NOMO-1 (cell line): ENCODE measurements at regions not wholly inside any gene's neighbourhood (a gene's known extent, or its start where the extent isn't known, plus 50 kb on each side); places are given as distances from the start of the nearest gene placed in this dataset.

Source experiments
- DNase-seq, 2 experiments: peaks; one replicate each; lab custom pipeline; 2025; ENCODE audit not compliant: unreplicated experiment in 2 of 2; lab: John Stamatoyannopoulos, UW

DNA sequence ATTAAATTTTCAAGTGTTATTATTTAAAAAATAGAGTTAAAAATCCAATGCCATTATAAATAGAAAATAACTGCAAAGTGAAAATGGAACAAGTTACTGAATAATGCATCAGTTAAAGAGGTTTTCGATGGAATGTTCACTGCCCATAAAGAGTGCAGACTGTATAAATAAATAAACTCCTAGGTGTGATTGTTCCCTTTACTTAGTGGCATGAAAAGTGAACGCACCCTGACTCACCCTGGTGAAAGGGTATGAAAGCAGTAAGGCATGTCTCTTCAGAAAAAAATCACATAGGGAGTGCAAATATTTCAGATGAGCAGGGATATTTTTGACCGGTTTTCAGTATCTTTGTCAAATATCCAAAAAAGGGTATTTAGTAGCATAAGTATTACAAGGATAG lies 387.8 kb downstream of the DCAF12L2 start:
- DNase-seq, result no peak

DNA sequence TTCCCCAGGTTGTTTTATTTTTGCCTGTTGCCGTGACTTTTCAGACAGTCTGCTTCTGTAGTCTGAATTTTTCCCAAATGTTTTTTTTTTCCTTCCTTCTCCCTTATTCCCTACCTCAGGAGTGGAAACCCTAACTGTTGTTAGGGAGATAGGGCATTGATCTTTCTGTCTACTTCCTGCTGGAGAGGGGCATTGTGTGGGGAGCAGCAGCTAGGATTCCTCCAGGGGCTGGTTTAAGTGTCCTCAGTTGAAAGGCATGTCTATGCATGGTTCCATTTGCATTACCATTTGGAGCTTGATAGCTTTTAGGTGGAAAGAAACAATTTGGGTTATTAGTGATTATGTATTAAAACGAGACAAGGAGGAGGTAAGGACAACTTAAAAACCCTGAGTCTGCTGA lies 383.9 kb downstream of the DCAF12L2 start:
- no peak for DNase-seq

DNA sequence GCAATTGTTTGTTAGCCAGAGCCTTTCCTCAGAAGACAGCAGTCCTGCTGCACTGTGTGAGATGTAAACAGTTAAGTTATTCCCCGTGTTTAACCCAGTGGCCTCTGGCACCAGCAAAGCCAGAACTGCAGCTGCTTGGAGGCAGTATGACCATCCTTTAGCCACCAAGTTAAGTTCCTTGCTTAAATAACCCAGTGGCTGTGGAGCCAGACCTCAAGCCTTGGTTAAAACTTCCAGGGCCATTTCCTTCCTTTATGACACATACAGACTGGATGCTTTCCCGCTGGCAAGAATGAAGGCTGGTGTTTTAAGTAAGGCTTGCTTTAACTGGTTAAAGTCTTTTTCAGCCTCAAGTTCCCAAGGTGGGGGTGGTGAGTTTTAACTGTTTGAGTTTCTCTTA lies 379.8 kb downstream of the DCAF12L2 start:
- DNase-seq, result no peak

DNA sequence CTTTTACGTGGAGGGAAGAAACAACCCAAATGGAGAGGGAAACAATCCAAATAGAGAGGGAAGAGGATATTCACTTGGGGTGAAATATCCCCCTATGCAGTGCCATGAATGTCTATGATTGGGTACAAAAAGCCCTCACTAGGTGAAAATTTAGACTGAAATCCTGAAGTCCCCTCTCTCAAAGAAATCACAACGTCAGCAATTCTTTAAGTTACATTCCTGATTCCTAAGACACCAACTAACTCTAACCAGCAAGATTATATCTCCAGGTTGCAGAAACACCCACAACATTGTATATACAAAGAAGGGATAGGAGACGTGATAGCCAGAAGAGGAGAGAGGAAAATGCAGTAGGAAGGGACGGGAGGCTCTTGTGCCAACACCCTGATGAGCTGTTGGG lies 374.3 kb downstream of the DCAF12L2 start:
- no peak for DNase-seq

DNA sequence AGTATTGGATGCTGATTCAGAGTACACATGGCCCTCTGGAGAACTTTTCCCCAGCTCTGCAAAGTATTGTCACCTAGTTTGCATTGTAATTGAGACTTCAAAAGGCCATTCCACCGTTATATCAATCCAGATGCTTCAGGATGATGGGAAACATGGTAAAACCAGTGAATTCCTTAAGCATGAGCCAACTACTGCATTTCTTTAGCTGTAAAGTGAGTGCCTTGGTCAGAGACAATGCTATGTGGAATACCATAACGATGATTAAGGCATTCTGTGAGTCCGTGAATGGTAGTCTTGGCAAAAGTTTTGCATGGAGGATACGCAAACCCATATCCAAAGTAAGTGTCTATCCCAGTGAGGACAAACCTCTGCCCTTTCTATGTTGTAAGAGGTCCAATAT lies 355.2 kb downstream of the DCAF12L2 start:
- DNase-seq, result no peak

DNA sequence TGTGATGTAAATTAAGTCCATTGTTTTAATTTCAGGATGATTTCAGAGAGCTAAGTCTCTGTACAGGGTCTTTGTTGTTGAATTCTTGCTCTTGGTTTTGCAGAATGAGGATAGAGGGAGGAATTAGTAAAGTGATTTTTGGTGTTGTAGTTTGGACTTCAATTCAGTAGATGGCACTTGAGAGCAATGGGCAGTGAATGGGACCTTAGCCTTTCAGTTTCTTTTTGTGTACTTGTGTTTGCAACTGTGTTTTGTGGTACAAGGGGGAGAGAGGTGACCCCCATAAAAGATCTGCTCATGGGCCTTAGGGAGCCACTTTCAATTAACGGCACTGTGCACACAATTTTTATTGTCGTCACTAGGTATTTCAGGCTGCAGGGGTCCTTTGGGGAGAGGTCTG lies 340.0 kb downstream of the DCAF12L2 start:
- no peak for DNase-seq

DNA sequence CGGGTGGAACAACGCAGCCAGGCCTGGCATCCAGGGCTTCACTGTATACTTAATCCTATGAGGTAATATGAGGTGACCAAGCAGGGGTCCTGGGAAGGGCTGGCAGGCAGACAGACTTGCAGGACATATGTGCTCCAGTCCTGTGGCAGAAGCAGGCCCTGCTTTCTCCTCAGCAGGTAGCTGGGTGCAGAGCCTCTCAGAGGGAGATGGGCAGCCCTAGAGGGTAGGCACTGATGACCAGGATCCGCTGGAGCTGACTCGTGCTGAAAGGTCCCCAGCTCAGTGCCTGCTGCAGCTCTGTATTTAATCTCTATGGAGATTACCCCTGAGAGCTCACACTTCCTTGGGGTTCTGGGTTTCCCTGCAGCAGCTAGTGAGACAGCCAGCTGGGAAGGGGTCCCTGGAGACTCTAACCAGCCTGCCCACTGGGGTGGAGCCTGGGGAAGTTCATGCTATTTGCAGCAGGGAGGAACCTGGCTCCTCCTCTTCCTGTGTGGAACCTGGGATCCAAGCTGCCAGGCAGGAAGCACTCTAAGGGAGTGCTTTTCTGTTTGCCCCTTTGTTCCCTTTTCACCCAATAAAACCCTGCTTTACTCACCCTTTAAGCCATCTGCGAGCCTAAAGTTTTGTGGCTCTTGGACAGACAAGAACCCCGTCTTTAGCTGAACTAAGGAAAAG lies 339.2 kb downstream of the DCAF12L2 start:
- no peak for DNase-seq

DNA sequence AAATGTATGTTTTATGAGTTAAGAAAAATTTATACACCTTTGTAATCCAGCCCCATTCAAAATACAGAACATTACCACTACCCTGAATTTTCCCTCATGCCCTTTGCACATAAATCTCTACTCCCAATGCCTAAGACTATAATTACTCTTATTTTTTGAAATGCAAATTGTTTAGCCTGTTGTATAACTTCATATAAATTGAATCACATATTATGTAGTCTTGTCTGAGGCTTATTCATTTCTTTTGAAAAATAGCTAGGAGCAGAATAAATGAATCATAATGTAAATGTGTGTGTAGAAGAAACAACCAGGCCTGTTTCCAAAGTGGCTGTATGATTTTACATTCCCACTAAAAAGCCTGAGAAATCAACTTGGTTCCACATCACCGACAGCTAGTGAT lies 319.8 kb downstream of the DCAF12L2 start:
- no peak for DNase-seq

DNA sequence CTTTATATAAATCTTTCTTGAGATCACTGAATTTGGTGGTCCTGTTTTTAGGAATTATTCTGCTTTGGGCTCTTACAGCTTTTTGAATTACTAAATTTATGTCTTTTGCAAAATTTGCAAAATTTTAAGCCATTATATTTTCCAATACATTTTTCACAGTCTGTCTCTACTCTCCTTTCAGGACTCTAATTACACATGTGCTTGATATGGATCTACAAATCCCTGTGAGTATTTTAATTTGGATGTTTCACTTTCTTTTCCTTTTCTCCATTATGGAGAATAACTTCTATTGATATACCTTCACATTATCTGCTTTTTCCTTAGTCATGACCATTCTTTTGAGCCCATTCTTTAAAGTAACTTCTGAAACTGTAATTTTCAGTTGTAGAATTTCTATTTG lies 315.4 kb downstream of the DCAF12L2 start:
- DNase-seq, result no peak

DNA sequence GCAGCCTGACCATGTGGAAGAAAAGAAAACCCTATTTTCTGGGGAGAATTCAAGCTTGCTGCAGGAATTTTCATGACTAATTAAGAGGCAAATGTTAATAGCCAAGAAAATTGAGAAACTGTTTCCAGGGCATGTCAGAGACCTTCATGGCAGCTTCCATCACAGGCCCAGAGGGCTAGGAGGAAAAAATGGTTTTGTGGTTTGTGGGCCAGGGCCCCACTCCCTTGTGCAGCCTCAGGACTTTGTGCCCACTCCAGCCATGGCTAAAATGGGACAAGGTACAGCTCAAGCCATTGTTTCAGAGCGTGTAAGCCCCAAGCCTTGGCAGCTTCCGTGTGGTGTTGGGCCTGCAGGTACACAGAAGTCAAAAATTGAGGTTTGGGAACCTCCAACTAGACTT lies 282.9 kb downstream of the DCAF12L2 start:
- no peak for DNase-seq

DNA sequence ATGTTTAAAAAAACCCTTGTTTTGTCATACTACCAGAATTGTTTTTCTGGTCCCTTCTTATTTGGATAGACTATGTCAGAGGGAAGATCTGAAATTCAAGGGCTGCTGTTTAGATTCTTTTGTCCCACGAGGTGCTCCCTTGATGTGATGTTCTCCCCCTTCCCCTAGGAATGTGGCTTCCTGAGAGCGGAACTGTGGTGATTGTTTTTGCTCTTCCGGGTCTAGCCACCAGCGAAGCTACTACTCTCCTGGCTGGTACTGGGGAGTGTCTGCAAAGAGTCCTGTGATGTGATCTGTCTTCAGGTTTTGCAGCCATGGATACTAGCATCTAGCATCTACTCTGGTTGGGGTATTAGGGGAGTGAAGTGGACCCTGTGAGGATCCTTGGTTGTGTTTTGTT lies 271.1 kb downstream of the DCAF12L2 start:
- DNase-seq, result no peak

DNA sequence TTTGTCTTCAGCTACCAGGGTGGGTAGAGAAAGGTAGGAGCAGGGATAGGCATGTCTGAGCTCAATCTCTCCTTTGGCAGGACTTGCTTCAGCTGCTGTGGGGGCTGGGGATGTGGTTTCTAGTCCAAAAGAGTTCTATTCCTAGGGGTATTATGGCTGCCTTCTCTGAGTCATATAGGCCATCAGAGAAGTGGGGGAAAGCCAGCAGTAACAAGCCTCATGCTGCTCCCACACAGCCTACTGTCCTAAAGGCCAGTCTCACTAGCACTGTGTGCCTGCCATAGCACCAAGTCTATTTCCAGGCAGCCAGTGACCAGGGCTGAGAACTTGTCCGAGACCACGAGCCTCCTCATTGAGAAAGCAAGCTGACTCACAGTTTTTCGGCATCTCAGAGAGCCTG lies 270.6 kb downstream of the DCAF12L2 start:
- DNase-seq, result no peak

DNA sequence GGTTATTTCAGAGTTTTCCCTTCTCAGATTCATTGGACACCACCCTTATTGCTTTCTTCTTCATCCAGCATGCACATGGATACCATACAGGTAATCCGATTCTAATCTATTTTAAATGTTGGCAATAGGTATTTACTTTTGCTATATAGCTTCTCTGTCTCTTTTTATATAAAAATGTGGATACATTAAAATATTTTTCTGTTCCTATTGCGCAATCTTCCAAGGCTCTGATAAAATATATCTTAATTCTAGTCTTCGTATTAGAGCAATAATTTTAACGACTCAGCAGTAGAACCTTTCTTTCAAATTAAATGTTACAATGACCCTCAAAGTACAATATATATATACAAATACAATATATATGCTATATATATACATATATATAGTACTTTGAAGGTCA lies 239.8 kb downstream of the DCAF12L2 start:
- no peak for DNase-seq

DNA sequence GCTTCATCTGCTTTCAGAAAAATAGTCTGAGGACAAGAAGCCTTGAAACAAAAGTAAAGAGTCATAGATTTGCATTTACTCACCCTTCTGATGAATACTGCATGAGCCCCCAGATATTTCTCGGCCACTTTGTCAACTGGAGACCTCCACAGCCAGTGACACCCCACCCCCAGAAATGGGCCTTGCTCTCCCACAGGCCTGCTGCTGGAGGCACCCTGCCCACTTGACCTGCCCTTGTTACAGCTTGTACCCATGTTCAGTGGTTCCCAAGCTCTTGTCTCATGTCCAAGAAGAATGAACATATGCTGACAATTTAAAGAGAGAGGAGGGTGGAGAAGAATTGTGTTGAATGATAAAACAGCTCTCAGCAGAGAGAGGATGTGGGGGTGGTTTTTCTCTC lies 225.1 kb downstream of the DCAF12L2 start:
- no peak for DNase-seq

DNA sequence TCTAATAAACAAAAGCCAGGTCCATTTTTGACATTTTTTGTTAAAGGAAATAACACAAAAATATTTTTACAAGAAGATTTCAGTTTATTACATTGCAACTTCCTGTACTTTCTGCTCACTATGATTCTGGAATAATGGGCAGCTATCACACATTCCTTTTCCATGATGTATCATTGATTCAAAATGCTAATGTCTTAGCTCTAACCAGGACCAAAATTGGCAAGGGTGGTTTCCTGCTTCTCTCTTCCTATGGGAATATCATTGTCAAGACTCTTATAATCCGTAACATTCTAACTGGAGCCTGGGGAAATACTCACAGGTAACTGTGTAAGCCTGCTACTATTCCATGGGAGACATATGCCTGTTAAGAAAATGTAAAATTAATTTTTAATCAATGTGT lies 218.6 kb downstream of the DCAF12L2 start:
- DNase-seq, result no peak

DNA sequence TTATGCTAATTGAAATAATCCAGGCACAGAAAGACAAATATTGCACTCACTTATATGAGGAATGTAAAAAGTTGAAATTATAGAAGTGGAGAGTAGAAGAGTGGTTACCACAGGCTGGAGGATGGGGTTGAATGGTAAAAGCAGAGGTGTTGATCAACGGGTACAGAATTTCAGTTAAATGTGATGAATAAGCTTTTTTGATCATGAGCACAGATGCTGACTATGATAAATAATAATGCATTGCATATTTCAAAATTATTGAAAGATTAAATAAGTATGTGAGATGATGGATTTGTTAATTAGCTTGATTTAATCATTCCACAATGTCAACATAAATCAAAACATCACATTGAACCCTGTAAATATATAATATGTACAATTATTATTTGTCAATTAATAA lies 213.1 kb downstream of the DCAF12L2 start:
- no peak for DNase-seq

DNA sequence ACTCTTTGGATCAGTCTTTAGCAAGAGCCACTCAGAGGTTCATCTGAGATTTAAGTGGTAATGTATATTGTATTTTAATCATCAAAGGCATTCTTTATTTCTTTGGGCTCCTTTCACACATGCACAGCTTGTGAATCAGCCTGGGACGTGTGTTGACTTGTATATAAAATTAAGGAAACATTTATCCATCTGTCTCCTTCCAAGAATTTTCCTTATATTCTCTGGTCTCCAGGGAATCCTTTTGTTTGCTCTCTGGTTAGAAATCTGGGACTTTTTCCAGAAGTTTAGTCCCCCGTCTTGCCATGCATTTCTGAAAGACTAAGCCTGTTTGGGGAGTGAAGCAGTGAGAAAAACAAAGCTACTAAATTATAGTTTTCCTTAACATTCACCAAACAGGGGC lies 212.3 kb downstream of the DCAF12L2 start:
- DNase-seq, result no peak

DNA sequence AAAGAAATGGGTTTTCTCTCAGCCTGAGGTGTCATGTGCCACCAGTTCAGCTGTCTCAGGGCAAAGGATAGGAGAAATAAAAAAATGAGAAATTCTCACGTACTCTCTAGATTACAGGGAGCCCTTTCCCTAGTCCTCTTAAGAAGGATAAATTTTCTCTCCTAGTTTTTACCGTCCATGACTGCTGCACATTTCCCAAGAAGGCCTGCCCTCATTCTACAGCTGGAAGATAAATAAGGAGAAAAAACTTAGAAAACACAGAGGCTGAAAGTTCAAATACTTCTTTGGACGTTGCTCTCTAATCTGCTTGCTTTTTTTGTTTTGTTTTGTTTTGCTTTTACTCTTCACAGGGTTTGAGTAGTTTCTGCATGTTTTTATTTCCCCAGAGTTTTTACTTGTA lies 211.9 kb downstream of the DCAF12L2 start:
- DNase-seq, result no peak

DNA sequence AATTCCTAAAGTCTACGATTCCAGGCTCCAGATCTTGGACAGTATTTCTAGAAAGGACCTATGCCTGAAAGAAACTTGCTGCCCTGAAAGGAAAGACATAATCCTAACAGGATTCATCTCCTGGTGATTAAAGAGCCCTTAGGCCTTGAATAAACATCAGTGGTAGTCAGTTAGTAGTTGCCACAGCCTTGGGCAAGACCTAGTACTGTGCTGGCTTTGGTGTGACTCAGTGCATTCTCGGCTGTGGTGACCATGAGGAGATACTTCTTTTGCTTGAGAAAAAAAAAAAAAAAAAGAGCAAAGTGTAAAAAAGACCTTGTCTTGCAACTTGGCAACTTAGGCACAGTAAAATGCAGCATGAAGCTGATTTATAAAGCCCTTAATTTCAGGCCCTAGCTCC lies 188.2 kb downstream of the DCAF12L2 start:
- DNase-seq, result no peak

DNA sequence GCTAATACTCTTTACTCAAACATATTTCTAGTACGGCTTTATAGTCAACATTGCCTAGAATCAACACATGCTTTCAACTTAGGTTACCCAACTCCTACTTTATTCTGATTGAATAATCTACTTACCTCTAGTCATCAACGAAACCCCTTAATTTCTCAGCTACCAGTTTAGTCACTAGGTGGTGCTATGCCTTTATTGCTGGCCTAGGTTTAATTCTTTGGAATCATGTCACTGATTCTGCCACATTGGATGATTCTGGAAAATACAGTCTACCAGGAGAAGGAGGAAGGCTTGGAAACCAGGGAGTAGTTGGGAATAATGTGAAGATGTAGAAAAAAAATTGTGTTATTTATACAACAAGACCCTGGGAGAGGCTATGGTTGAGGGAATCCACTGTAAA lies 167.7 kb downstream of the DCAF12L2 start:
- peak in 1 of 2 experiments; percentile 0 for DNase-seq

DNA sequence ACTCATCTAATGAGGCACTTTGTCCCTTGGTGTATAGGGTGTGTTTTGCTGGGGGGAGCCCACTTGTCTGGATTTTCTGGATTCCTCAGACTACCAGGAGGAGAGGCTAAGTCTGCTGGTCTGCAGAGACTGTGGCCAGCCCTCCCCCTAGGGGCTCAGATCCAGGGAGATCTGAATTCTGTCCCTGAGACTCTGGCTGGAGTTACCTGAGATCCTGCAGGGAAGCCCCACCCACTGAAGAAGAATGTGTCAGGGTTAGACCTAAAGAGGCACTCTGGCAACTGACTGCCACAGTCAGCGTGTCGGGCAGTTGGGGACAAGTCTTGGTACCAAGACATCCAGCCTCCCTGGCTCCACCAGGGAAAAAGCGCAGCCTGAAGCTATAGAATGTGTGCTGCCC lies 138.9 kb downstream of the DCAF12L2 start:
- DNase-seq, result no peak

DNA sequence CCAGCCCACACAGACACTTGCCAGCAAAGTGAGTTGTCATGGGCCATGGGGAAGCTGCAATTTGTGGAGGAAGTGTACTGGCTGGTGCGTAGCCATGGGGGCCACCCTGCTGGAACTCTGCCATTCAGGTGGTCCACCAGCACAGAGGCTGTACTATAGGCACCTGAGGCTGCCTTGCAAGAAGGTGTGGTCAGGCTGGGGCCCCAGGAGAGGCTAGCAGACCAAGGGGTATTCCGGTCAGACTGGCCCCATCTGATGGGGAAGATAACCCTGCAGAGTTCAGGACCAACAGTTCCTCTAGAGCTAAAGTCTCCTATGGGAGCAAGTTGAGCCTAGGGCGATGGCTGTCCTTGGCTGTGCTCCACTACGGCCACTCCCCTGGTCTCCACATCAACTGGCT lies 136.1 kb downstream of the DCAF12L2 start:
- no peak for DNase-seq

DNA sequence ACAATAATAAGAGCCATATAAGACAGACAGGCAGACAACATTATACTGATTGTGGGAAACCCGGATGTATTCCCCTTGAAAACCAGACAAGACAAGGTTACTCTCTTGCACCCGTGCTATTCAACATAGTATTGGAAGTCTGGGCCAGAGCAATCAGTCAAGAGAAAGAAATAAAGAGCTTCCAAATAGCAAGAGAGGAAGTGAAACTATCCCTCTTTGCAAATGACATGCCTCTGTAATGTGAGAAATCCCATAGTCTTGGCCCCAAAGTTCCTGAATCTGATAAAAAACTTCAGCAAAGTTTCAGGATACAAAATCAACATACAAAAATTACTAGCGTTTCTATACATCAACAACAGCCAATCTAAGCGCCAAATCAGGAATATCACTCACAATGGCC lies 102.1 kb downstream of the DCAF12L2 start:
- DNase-seq, result peak in 1 of 2 experiments; percentile 1
